ENCODE measurements at regions not wholly inside any gene's neighbourhood (a gene's known extent, or its start where the extent isn't known, plus 50 kb on each side); places are given as distances from the start of the nearest gene placed in this dataset.

- DNase-seq, result peak; percentile 67
Measured at GRCh38 chr7:36802459-36803135, 78.3 kb upstream of the AOAH start.

- no peak for DNase-seq
Measured at GRCh38 chr7:36796850-36797536, 72.7 kb upstream of the AOAH start.

- no peak for DNase-seq
Measured at GRCh38 chr7:36795451-36796021, 71.2 kb upstream of the AOAH start.

GRCh38 chr7:36794689-36795088 lies 70.4 kb upstream of the AOAH start:
- no peak for DNase-seq

GRCh38 chr7:36792421-36792820 lies 68.1 kb upstream of the AOAH start:
- DNase-seq, result no peak

- no peak for DNase-seq
Measured at GRCh38 chr7:36790311-36790787, 66.1 kb upstream of the AOAH start.

- no peak for DNase-seq
Measured at GRCh38 chr7:36788825-36789470, 64.7 kb upstream of the AOAH start.

- DNase-seq, result no peak
Measured at GRCh38 chr7:36787933-36788378, 63.7 kb upstream of the AOAH start.

GRCh38 chr7:36784991-36785940 lies 61.0 kb upstream of the AOAH start:
- no peak for DNase-seq

GRCh38 chr7:36781011-36781738 lies 56.9 kb upstream of the AOAH start:
- no peak for DNase-seq

GRCh38 chr7:36777855-36778254 lies 53.6 kb upstream of the AOAH start:
- DNase-seq, result no peak

GRCh38 chr7:36777062-36777461 lies 52.8 kb upstream of the AOAH start:
- DNase-seq, result no peak

- DNase-seq, result no peak
Measured at GRCh38 chr7:36775676-36776075, 51.4 kb upstream of the AOAH start.

GRCh38 chr7:36775061-36775620 lies 50.8 kb upstream of the AOAH start:
- no peak for DNase-seq

All from skin of body (tissue), 1 donor.